ENCODE measurements at regions not wholly inside any gene's neighbourhood (a gene's known extent, or its start where the extent isn't known, plus 50 kb on each side); places are given as distances from the start of the nearest gene placed in this dataset.

- H3K4me3 ChIP-seq (ENCODE audit: control insufficient read depth, low read depth, low read length): no peak overlapping the region
- no peak for DNase-seq (ENCODE audit: low read depth)
- no peak for TF ChIP-seq CTCF (IDR thresholded peaks at IDR 0.05; ENCODE audit: control insufficient read depth, insufficient read depth, low read depth, low read length, missing control alignments)
Observed at GRCh38 chr6:14512246-14512645, 394.7 kb downstream of the CD83 start.

- H3K4me3 ChIP-seq (ENCODE audit: control insufficient read depth, low read depth, low read length): no peak overlapping the region
- TF ChIP-seq CTCF (IDR thresholded peaks at IDR 0.05; ENCODE audit: control insufficient read depth, insufficient read depth, low read depth, low read length, missing control alignments): no peak
- DNase-seq (ENCODE audit: low read depth): no peak
Observed at GRCh38 chr6:14513496-14514393, 396.2 kb downstream of the CD83 start.

- no peak overlapping the region for H3K4me3 ChIP-seq (ENCODE audit: control insufficient read depth, low read depth, low read length)
- TF ChIP-seq CTCF (IDR thresholded peaks at IDR 0.05; ENCODE audit: control insufficient read depth, insufficient read depth, low read depth, low read length, missing control alignments): no peak
- no peak for DNase-seq (ENCODE audit: low read depth)
Observed at GRCh38 chr6:14516956-14517355, 399.4 kb downstream of the CD83 start.

- no peak overlapping the region for H3K4me3 ChIP-seq (ENCODE audit: control insufficient read depth, low read depth, low read length)
- no peak for TF ChIP-seq CTCF (IDR thresholded peaks at IDR 0.05; ENCODE audit: control insufficient read depth, insufficient read depth, low read depth, low read length, missing control alignments)
- DNase-seq (ENCODE audit: low read depth): no peak
Observed at GRCh38 chr6:14517516-14518105, 400.0 kb downstream of the CD83 start.

GRCh38 chr6:14518515-14519217 is 401.1 kb downstream of the CD83 start:
- no peak for TF ChIP-seq CTCF (IDR thresholded peaks at IDR 0.05; ENCODE audit: control insufficient read depth, insufficient read depth, low read depth, low read length, missing control alignments)
- no peak overlapping the region for H3K4me3 ChIP-seq (ENCODE audit: control insufficient read depth, low read depth, low read length)
- DNase-seq (ENCODE audit: low read depth): no peak

- DNase-seq (ENCODE audit: low read depth): no peak
- H3K4me3 ChIP-seq (ENCODE audit: control insufficient read depth, low read depth, low read length): no peak overlapping the region
Observed at GRCh38 chr6:14520029-14520428, 402.5 kb downstream of the CD83 start.

More at GRCh38 chr6:14520029-14520428, 402.5 kb downstream of the CD83 start:
- no peak for TF ChIP-seq CTCF (IDR thresholded peaks at IDR 0.05; ENCODE audit: control insufficient read depth, insufficient read depth, low read depth, low read length, missing control alignments)
